Urothelium cell line (cell line): ENCODE measurements at regions not wholly inside any gene's neighbourhood (a gene's known extent, or its start where the extent isn't known, plus 50 kb on each side); places are given as distances from the start of the nearest gene placed in this dataset.
A peak's percentile ranks its signal among the peaks of the same experiment; 100 is the strongest.

Experiments used
- DNase-seq: peaks from one replicate; pipeline ENCODE4 v3.0.0; 2011; ENCODE audit warnings: low spot score, mixed read lengths
- FAIRE-seq: peaks from 2 replicates; lab custom pipeline; 2011; peaks lifted over from hg19 to GRCh38; lab: Jason Lieb, UNC

DNA sequence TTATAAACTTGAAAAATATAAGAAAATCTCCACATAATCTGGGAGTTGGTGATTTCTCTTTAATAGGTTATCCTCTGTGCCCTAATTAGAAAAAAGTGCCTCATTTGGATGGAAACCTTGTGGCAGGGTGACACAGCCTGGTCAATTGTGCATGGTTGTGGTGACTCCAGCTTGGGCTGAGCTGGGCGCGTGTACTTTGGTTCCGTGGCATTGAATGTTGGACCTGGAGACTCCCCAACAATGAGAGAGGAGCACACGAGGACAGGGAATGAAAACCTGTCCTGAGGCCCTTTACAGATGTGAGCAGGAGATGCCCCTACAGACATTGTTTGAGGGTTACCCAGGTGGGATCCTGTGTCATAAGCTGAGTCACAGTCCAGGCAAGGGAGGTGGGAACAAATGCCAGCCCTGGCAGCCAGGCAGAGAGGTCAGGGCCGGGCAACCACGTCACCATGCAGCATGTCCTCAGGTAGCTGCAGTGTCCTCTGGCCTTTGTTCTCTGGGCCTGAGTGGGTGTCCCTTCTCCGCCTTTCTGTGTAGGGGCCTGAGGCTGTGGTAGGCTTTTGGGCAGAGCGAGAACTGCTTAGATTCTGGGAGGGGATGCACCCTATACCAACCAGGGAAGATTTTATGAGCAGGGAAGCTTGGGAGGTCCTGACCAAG lies 147.4 kb upstream of the TBX20 start:
- FAIRE-seq = no peak

DNA sequence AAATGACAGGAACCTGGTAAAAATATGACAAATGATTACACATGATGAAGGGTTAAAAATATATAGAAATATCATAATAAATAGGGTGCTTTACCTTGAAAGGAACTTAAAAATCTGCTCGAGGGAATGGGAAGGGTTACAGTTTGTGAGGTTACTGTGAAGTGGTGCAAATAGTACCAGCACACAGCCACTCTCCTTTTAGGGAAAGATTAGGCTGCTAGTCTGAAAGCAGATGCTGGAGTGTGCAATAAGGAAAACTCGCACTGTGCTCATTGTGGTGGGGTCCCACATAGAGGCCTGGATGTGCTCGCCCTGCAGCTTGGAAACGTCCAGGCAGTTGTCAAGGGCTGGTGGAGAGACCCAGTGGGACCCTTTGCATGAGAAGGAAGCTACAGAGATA lies 145.9 kb upstream of the TBX20 start:
- DNase-seq (no peak), FAIRE-seq (no peak)

More for the DNA sequence above, 147.4 kb upstream of the TBX20 start:
- DNase-seq = no peak

DNA sequence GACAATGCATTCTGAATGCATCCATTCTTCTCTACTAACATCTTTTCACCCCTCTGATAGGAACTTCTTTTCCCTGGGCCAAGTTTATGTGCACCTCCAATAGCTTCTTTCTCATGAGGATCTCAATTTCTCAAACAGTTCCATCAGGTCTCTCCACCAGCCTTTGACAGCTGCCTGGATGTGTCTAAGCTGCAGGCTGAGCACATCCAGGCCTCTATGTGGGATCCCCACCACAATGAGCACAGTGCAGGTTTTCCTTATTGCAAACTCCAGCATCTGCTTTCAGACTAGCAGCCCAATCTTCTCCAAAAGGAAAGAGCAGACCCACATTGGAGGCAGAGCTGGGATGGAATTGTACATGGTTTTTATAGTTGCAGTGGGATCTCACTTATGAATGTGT lies 145.3 kb upstream of the TBX20 start:
- FAIRE-seq = no peak
- DNase-seq = no peak

DNA sequence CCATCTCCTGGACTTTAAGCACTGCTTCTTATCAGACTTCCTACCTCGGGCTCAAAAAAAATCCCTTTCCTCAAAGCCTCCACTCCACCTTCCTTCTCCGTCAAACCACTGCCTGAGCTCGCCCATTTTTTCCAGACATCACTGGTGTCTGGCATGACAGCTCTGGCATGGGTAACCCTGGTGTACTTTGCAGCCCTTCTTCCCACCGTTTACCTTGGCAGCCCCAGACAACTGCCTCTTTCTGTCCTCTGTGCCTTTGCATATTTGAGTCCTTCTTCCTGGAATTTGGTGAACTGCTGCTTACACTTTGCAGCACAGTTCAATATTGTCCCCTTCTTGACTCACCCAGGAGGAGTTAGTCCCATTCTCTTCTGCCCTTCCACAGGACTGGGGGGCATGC lies 144.6 kb upstream of the TBX20 start:
- FAIRE-seq (no peak), DNase-seq (no peak)

DNA sequence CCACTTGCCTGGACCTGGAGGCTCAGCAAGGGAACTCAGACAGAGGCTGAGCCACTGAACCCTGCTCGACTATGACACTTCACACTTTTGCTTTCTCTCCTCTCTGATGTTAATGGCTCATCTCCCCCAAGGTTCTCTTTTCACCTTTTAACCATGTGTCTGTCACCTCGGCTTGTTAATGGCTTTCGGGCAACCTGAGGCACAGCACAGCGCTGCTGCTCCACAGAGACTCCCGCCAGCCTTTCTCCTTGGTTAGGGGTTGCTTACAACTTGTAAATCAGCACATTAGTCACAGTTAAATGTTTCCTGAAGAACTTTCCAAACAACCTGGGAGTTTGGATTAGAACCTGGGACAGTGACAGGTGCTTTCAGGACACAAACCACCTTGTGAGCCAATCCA lies 136.2 kb upstream of the TBX20 start:
- DNase-seq (no peak), FAIRE-seq (no peak)

DNA sequence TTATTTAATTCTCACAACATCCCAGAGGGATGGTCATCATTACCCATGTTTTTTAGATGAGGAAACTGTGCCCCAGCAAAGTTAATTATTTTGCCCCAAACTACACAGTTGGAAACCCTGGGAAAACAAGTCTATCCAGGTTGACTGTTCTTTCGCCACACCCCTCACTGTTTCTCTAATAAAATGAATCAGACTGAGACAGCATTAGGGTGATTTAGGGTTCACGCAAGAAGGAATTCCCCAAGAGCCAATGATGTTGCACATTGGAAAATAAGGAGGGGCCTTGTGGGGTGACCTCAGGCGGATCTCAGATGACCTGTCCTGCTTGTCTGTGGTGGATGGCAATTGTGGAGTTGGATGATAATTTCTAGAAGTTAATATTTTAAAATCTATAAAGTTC lies 135.7 kb upstream of the TBX20 start:
- FAIRE-seq (no peak), DNase-seq (no peak)

DNA sequence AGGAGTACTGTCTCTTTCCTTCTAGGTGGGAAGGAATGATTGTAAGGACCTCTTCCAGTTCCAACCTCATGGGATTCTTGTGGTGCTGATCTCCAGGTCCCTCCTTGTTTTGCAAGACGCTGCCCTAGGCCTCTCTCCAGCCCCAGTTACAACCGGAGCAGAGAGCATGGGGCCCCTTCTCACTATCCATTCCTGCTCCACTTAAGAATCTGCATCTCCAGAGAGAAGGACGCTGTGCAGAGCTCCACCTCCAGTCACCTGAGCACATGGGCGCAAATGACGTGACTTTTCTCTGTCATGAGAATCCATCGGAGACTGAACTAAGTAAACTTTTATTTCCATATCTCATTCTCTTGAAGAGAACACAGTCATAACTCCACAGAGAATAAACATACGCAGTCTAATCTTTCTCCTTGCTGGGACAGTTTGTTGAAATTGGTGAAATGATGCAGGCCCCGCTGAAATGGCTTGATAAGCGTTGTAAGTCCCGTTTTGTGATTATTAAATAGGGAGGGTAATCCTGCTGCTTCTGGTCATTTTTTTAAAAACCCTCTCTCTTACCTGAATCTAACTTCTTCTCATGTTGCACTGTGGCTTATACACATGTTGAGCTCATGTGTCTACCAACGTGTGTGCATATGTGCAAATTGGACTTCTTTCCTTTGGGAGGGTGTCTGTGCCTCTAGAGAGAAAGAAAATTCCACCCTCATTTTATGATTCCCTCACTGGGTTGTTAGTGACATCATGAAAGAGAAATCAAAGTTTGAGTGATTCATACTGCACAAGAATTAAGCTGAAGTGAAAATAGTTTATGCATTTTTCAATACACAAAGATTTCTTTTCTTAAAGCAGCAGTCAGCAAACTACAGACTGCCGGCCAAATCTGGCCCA lies 133.2 kb upstream of the TBX20 start:
- no peak for DNase-seq
- peak; percentile 27 for FAIRE-seq

DNA sequence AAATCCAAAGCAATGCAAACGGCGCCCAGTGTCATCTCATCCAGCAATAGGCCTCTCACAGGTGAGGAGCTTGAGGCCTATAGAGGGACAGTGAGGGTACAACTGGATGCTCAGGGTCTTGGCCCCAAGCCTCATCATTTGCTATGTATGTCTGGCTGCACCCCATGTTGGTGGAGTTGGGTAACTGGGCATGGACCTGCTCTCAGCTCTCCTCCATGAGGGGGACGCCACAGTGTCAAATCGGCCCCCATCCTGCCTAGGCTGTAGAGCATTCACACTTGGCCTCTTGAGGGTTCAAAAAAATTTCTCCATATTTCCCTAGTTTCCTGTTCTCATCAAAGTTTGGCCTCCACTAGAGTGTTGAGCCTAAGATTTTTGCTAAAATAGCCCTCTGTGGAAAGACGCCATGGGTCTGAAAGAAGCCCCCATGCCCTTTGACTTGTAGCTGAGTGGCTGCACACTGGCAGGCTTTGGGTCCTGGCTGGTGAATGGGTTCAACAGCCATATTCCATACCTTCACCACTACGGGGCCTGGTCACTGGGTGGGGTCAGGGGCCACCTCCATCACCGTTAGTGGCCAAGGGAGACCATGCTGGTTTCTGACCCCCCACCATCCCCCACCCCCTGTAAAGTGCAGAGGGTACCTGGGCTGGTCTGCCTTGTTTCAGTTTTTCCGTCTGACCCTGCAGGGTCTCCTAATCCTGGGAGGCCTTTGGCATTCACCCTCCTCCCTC lies 132.3 kb upstream of the TBX20 start:
- FAIRE-seq = no peak
- no peak for DNase-seq

DNA sequence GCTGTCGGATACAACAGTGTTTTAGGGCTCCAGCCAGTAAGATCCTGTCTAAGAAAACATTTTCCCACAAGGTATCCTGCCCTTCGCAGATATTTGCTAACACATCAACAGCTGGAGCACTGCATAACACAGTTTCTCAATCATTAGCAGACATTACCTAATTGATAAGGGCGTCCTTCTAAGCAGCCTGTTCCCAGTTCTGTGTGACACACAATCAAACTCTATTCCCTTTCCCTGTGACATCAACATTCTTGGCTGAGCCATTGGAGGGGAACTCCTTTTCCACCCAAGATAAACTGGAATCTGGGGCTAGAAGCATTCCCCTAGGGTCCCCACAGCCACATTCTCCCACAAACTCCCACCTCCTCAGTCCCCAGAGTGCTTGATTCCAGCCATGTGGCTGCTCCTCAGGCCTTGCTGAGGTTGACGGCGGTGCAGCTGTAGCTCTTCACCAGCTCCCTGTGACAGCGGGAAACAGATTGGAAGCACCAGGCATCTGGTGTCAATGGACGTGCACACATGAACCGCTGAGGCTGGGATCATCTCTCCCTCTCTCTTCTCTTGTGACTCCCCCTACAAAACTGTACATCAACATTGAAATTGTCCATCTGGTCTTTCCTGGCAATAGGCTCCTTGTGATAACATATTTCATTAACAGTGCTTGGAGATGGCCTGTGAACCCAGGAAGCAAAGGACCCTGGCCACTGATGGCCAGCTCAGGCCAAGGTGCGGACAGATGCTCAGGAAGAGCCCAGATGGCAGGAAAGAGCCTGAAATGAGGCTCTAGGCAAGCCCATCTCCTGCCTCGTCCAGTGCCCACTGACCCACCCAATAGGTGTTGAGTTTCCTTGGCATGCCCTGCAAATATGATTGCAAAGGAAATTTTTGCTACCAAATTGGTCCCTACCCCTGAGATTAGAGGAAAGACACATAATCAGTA lies 131.1 kb upstream of the TBX20 start:
- DNase-seq (no peak), FAIRE-seq (peak; percentile 61)

DNA sequence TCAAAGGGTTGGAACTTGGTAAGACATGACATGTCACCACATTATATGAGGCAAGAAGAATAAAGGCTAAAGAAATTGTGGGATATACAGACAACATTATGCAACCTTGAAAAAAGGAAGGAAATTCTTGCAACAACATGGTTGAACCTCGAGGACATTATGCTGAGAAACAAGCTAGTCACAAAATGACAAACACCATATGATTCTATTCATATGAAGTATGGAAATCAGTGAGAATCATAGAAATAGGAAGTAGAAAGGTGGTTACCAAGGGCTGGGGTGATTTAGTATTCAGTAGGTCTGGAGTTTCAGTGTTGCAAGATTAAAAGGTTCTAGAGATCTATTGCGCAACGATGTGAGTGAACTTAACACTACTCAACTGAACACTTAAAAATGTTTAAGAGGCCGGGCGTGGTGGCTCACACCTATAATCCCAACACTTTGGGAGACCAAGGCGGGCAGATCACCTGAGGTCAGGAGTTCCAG lies 126.9 kb upstream of the TBX20 start:
- FAIRE-seq (no peak), DNase-seq (no peak)

DNA sequence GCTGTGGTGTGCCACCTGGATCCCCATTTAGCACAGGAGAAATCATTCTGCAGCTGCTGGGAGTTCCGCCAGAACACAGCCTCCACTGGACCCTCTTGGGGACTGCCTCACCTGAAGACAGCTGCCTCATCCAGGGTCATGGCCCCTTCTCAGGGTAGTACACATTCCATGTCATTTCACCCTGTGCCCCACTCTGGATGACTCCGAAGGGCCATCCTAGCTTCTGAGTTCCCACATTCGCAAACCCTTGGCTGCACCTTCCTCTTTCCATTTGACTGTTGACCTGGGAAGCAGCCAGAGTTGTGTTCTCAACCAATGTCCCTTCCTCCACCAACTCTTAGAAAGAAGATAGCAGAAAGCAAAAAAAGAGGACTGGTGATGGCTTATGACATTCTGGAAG lies 125.6 kb upstream of the TBX20 start:
- DNase-seq (no peak), FAIRE-seq (no peak)

DNA sequence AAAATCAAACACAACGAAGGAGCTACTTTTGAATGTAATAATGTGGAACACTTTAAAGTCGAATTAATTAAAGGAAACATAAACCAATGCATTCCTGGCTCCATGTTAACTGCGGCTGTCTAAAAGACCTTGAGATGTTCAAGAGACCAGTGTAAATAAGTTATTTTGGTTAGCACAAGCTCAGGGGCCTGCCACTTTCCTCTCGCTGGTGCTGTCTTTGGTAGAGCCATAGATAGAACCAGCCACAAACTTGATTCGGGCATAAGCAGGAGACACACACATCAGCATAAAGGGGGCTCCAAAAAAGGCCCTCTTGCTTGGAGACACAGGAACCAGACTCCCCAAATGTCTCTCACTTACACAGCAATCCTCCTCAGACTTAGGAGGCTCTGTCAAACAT lies 121.6 kb upstream of the TBX20 start:
- DNase-seq = no peak
- FAIRE-seq = no peak

DNA sequence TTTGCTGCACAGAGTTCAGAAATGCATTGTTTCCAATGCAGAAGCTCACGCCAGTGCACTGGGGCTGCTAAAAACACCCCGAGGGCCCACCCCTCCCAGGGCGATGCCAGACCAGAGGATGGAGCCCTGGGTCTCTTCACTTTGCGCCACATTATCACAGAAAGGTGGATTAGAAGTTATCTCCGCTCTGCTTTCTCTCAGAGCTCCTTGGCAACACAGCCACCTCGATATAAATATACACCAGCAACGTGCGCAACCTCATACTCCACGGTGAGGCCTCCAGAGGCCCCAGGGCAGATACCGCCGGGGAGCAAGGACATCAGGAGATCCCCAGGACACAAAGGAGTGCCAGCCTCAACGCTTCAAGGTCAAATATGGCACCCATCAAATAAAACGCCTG lies 121.0 kb upstream of the TBX20 start:
- no peak for FAIRE-seq
- no peak for DNase-seq

DNA sequence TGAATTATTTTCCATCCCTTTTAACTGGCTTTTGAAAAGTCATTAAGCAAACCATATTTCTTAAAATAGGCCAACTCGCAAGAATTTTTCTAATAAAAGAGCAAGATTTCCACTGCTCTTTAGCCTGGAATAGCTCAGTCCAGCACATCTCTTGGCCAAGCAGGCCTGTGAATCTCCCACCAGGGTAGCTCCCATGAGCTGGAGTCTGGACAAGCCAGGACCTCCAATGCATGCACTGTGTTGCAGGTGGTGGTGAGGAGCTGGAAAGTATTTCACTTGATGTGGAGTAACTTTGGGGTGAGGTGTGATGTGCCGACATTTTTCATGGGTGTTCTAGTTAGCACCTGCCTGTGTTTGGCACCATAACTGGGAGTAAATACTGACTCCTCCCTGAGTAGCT lies 117.3 kb upstream of the TBX20 start:
- FAIRE-seq (peak; percentile 13), DNase-seq (no peak)

DNA sequence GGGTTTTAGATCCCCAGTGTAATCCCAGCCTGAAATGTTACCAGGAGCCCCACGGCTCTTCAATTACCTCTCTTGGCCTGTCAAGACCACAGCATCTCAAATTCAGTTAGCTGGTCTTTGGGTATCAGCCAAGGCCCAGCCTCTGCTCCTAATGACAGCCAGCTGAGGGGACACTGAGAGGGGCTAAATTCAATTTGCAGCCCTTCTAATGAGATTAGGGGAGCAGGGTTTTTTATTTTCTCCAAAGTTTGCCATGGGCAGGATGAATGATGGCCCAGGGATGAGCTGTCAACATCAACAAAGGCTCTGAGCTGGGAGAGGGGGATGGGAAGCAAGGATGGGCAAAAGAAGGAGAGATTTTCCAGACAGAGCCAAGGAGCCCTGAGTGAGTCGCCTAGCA lies 116.8 kb upstream of the TBX20 start:
- DNase-seq (no peak), FAIRE-seq (no peak)

DNA sequence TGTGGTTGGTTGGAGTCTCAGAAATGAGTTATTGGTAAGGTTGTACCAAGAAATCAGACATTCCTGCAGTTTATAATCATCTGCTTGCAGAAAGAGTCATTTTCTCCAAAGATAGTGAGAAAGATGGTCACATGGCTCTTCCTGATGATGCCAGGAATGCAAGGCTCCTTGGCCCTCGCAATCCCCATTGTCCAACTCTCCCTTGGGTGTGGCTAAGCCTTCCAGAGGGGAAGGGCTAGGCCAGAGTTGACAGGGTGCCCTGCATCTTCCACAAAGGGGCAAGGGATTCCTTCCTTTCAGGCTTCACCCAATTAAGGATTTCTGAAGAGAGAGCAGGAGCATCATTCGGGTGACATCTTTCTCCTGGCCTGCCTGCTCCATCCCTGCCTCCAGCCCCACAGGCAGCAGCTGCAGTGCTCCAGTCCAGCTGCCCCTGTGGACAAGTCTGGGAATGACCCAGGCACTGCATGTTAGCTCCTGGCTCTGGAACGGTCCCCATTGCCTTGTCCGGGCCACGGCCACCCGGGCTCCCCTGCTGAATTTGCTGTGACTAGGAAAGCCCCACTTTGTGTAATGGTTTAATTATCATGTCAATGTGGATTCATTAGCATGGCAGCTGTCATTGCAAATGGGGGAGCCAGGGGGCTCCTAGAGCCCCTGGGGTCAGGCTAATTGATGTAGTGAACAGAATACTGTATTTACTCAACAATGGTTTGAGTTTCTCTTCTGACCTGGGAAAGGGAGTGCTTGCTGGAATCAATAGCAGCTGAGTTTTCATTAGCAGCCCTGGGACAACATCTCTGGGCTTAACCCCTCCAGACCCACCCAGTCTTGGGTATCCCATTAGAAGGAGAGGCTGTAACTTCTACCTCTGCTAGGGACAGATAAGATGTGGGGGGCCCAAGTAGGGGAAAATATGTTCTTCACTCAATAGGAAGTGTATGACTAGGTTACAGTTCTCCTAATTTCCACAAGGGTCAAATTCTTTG lies 112.6 kb upstream of the TBX20 start:
- FAIRE-seq (no peak), DNase-seq (no peak)

DNA sequence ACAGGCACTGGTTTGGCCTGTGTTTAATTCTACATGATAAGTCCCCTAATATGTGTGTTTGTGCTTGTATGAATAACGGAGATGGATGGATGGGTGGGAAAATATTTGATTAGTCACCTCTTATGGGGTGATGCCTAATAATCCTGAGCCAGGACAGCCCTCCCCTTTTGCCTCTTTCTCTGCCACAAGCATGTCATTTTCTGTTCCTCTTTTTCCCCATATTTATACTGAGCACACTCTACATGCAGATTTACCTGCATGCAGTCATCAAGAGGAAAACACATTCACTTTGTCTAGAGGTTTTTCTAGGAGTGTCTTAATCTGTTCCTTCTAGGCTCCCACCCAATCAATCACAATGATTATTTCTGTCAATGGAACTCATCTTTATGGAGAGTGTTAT lies 111.6 kb upstream of the TBX20 start:
- FAIRE-seq (no peak), DNase-seq (no peak)

DNA sequence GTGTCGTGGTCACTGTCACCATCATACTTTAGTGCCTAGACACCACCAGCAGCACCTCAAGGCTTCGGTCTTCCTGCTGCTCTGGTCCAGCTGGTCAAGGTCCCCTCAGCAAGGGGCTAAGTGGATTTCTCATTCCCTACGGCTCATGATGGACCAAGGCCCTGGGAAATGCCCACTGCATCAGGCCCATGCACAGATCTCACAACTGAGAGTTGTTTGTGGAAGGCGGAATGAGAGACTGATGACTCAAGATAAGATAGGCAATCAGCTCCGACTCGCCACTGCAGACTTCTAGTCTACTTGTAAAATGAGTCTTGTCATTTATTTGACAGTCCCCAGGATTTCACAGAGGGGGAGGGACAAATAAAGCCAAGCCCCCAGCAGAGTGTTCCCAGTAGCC lies 108.4 kb upstream of the TBX20 start:
- DNase-seq = no peak
- FAIRE-seq = peak; percentile 71

DNA sequence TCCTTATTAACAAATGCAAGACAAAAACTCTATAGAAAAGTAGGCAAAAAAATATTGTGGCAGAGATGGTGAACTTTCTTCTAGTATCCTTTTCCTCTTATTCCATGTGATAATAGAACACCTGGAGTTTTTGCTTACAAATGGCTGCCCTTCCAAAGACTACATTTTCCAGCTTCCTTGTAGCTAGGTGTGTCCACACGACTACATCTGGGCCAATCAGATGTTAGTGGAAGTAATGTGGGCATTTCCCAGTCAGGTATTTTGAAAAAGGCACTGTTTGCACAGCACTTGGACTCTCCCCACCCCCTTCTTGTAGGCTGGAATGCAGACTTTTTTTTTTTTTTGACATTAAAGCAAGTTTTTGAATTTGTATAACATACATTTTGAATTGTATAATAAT lies 105.5 kb upstream of the TBX20 start:
- FAIRE-seq (no peak), DNase-seq (no peak)
